RWPE2 (cell line): ENCODE measurements at regions not wholly inside any gene's neighbourhood (a gene's known extent, or its start where the extent isn't known, plus 50 kb on each side); places are given as distances from the start of the nearest gene placed in this dataset.

Experiments used
- ATAC-seq: fragments of 200-7000 bp; cut with Tn5 transposase; 3 replicates; pipeline ENCODE4 v1.9.1; 2021; ENCODE audit warnings: low read depth
- DNase-seq: peaks from one replicate; pipeline ENCODE4 v3.0.0-alpha.2; 2020; ENCODE audit warnings: low spot score
- H3K27ac ChIP-seq: fragments of 450-650 bp; 2 replicates; pipeline ENCODE4 v1.5.1; 2017; ENCODE audit warnings: mild to moderate bottlenecking; ENCODE audit not compliant: poor library complexity, severe bottlenecking
- H3K27me3 ChIP-seq: fragments of 250-450 bp; sonication (Bioruptor Pico); 2 replicates; pipeline ENCODE4 v1.5.1; 2021; ENCODE audit warnings: mild to moderate bottlenecking, moderate library complexity; ENCODE audit not compliant: insufficient read depth, poor library complexity, severe bottlenecking
- H3K36me3 ChIP-seq: fragments of 250-450 bp; sonication (Bioruptor Pico); 2 replicates; pipeline ENCODE4 v1.5.1; 2020; ENCODE audit warnings: low read depth, mild to moderate bottlenecking, moderate library complexity
- H3K4me1 ChIP-seq: fragments of 250-450 bp; sonication (Bioruptor Pico); 2 replicates; pipeline ENCODE4 v1.5.1; 2021; ENCODE audit warnings: mild to moderate bottlenecking, moderate library complexity; ENCODE audit not compliant: insufficient read depth, poor library complexity, severe bottlenecking
- H3K4me3 ChIP-seq: fragments of 250-450 bp; sonication (Bioruptor Pico); 2 replicates; pipeline ENCODE4 v1.5.1; 2021; ENCODE audit warnings: mild to moderate bottlenecking, moderate library complexity; ENCODE audit not compliant: severe bottlenecking
- H3K9me3 ChIP-seq: fragments of 250-450 bp; sonication (Bioruptor Pico); 2 replicates; pipeline ENCODE4 v1.5.1; 2021; ENCODE audit warnings: mild to moderate bottlenecking, moderate library complexity; ENCODE audit not compliant: severe bottlenecking
- CTCF ChIP-seq: fragments of 450-650 bp; IDR thresholded peaks from one replicate; pipeline ENCODE4 v1.5.1; 2017; ENCODE audit warnings: mild to moderate bottlenecking, moderate library complexity; ENCODE audit not compliant: poor library complexity, severe bottlenecking

DNA sequence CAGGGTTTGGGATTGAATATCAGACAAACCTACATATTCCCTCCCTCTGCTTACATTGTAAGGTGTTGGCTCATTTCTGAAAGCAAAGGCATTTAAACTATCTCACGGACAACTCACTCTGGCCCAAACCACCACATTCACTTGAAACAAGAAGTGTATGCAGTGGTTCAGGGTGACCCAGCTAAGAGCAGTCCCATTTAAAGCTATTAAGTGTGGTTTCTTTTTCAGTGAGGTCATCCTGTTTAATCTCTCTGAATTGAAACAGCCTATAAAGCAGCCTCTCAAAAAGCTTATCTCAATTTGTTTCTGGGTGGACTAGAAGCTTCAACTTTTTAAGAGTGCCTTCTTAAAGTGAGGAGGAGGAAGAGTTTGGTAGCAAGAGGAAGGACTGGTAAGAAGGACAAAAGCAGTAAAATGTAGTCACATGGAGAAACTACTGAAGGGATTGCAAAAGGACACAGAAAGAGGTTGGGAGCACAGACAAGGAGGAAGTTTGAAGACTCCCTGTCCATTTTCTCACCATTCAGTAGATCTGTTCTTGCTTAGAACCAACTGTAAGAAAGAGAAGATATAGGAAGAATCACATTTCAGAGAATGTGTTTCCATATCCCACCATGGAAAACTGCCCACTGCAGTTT is 151.6 kb downstream of the TMCO5A start:
- ATAC-seq (no peak), DNase-seq (no peak)
- no peaks in the 10 kb centered on the region for H3K36me3 ChIP-seq
- TF ChIP-seq CTCF: no peak
- H3K4me3 ChIP-seq: no peak overlapping the region
- no peaks in the 10 kb centered on the region for H3K4me1 ChIP-seq
- no peaks in the 10 kb centered on the region for H3K9me3 ChIP-seq
- no peaks in the 10 kb centered on the region for H3K27me3 ChIP-seq
- H3K27ac ChIP-seq: no peak overlapping the region

GRCh38 chr15:38086611-38087010 is 152.2 kb downstream of the TMCO5A start:
- H3K27ac ChIP-seq: no peak overlapping the region
- no peak overlapping the region for H3K4me3 ChIP-seq
- ATAC-seq (no peak), DNase-seq (no peak)
- H3K9me3 ChIP-seq: no peaks in the 10 kb centered on the region
- no peaks in the 10 kb centered on the region for H3K36me3 ChIP-seq
- no peaks in the 10 kb centered on the region for H3K27me3 ChIP-seq
- no peak for TF ChIP-seq CTCF
- H3K4me1 ChIP-seq: no peaks in the 10 kb centered on the region

DNA sequence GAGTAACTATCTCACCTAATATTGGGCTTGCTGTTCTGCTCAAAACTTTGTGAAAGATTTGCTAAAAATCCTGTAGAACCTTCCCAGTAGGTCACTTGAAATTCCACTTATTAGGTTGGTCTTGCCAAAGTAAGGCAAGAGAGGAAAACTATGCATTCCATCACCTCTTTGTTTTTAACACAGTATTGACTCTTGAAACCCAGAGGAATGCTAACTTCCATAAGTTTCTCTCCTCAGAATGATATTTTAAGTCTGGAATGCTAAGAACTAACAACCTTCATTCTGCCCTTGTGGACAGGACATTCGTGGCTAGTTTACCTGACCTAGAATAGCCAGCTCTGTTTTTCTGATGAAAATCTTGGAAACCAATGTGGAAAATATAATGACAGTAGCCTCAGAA is 154.5 kb downstream of the TMCO5A start:
- ATAC-seq (no peak), DNase-seq (no peak)
- H3K36me3 ChIP-seq: no peaks in the 10 kb centered on the region
- no peaks in the 10 kb centered on the region for H3K27me3 ChIP-seq
- no peak for TF ChIP-seq CTCF
- H3K9me3 ChIP-seq: no peaks in the 10 kb centered on the region
- H3K4me3 ChIP-seq: no peak overlapping the region
- H3K4me1 ChIP-seq: no peaks in the 10 kb centered on the region
- no peak overlapping the region for H3K27ac ChIP-seq

GRCh38 chr15:38090223-38090622 is 155.8 kb downstream of the TMCO5A start:
- no peaks in the 10 kb centered on the region for H3K9me3 ChIP-seq
- H3K4me1 ChIP-seq: no peaks in the 10 kb centered on the region
- DNase-seq: no peak
- no peak overlapping the region for H3K27ac ChIP-seq
- H3K27me3 ChIP-seq: no peaks in the 10 kb centered on the region
- no peak overlapping the region for H3K4me3 ChIP-seq
- TF ChIP-seq CTCF: no peak
- ATAC-seq: no peak
- H3K36me3 ChIP-seq: no peaks in the 10 kb centered on the region

DNA sequence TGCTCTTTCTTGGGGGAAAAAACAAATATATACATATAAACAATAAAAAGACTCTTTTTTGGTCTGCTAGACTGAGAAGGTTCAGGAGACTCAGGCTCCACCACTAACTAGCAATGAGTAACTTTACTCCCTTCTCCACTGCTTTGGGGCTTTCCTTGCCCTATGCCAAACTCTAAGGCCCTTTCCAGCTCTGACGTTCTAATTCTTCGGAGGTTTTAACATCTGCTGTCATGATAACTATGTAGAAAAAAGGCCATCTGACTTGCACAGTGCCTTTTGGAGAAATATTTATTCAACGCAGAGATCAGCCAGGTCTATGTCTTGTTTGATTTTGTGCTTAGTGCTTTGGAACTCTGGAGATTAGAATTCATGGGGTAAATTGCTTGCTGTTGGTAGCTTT is 156.2 kb downstream of the TMCO5A start:
- no peak for ATAC-seq
- Histone ChIP-seq H3K9me3 (no peaks in the 10 kb centered on the region), H3K36me3 (no peaks in the 10 kb centered on the region), H3K4me3 (no peak overlapping the region), H3K4me1 (no peaks in the 10 kb centered on the region), H3K27ac (no peak overlapping the region), H3K27me3 (no peaks in the 10 kb centered on the region)
- TF ChIP-seq CTCF: no peak
- no peak for DNase-seq
